Type B pancreatic cell (in vitro differentiated cells): ENCODE measurements at regions not wholly inside any gene's neighbourhood (a gene's known extent, or its start where the extent isn't known, plus 50 kb on each side); places are given as distances from the start of the nearest gene placed in this dataset.

Experiments
- DNase-seq: peaks from one replicate; pipeline ENCODE4 v3.0.0; 2021; ENCODE audit warnings: mixed read lengths; ENCODE audit not compliant: unreplicated experiment; ENCODE audit errors: extremely low spot score
- H3K27ac Mint-ChIP-seq: 2 replicates; pipeline ENCODE4 v1.8.0; 2021; ENCODE audit warnings: mild to moderate bottlenecking, mixed read lengths
- H3K27me3 Mint-ChIP-seq: 2 replicates; pipeline ENCODE4 v1.8.0; 2021; ENCODE audit warnings: mixed read lengths
- H3K36me3 Mint-ChIP-seq: 2 replicates; pipeline ENCODE4 v1.8.0; 2021; ENCODE audit warnings: mixed read lengths
- H3K4me1 Mint-ChIP-seq: one replicate; pipeline ENCODE4 v1.8.0; 2021; ENCODE audit warnings: mixed read lengths; ENCODE audit not compliant: unreplicated experiment
- H3K4me3 Mint-ChIP-seq: 2 replicates; pipeline ENCODE4 v1.8.0; 2021; ENCODE audit warnings: mild to moderate bottlenecking, mixed read lengths
- H3K9me3 Mint-ChIP-seq: 2 replicates; pipeline ENCODE4 v1.8.0; 2021; ENCODE audit warnings: mixed read lengths
- TF ChIP-seq, protein P1 (sequence below): fragments of 200-600 bp; sonication (generic); conservative IDR thresholded peaks from 2 replicates; pipeline ENCODE4 v1.5.0; 2021; ENCODE audit warnings: antibody characterized with exemption, mild to moderate bottlenecking

DNA sequence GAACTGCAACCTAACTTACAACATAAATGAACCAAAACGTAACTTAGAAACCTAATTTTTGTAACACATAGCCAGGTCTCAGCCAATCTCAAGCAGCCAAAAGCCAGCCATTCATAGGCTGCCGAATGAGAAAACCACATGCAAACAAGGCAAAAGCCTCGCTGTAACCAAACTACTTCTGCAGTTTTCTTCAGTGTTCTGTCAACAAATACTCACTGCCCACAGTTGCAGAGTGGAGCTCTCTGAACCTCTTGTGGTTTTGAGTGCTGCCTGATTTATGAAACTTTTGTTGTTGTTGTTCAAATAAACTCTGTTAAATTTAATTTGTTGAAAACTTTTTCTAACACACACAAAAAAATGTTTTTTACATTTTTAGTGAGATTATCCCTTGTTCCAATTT lies 251.2 kb downstream of the PAPSS1 start:
- Mint-ChIP-seq H3K27ac (no peak overlapping the region), H3K4me1 (no peaks in the 10 kb centered on the region), H3K9me3 (no peaks in the 10 kb centered on the region), H3K36me3 (no peaks in the 10 kb centered on the region), H3K4me3 (no peak overlapping the region), H3K27me3 (no peaks in the 10 kb centered on the region)
- no peak for DNase-seq
- TF ChIP-seq, protein P1, sequence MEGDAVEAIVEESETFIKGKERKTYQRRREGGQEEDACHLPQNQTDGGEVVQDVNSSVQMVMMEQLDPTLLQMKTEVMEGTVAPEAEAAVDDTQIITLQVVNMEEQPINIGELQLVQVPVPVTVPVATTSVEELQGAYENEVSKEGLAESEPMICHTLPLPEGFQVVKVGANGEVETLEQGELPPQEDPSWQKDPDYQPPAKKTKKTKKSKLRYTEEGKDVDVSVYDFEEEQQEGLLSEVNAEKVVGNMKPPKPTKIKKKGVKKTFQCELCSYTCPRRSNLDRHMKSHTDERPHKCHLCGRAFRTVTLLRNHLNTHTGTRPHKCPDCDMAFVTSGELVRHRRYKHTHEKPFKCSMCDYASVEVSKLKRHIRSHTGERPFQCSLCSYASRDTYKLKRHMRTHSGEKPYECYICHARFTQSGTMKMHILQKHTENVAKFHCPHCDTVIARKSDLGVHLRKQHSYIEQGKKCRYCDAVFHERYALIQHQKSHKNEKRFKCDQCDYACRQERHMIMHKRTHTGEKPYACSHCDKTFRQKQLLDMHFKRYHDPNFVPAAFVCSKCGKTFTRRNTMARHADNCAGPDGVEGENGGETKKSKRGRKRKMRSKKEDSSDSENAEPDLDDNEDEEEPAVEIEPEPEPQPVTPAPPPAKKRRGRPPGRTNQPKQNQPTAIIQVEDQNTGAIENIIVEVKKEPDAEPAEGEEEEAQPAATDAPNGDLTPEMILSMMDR: no peak

DNA sequence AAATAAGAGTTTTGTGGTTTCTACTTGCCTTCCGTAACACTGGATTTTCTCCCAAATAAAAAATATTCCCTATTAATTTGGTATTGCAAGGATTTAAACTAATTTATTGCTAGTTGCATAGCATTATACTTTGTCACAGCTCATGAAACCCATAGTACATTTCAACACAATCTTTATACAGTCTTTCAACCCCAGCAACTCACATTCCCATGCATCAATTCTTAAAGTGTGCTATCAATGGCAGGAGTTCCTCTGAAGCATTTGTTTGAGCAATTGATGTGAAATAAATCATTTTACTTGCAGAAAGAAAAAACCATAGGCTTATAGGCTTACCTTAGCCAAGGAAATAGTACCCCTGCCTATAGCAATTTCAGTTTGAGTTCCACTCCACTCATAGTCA lies 251.9 kb downstream of the PAPSS1 start:
- Mint-ChIP-seq H3K27ac (no peak overlapping the region), H3K4me3 (no peak overlapping the region), H3K9me3 (no peaks in the 10 kb centered on the region), H3K36me3 (no peaks in the 10 kb centered on the region), H3K27me3 (no peaks in the 10 kb centered on the region), H3K4me1 (no peaks in the 10 kb centered on the region)
- no peak for DNase-seq
- TF ChIP-seq, protein P1: no peak

DNA sequence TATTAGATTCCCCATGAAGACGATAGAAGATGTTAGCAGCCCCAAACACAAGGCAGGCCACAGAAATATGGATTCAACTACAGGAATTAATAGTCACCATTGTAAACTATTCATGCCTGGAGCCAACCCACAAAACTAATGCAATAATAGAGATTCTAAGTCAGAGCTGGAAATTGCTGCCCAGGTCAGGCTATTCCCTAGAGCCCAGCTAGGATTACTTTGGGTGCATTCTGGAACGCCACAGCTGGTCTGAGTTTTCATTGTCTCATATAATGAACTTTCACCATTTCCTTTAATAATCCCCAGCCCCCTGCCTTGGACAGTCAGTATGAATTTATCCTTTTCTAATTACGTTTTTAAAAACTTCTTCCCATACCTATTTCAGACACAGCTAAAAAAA lies 252.6 kb downstream of the PAPSS1 start:
- TF ChIP-seq, protein P1: no peak
- no peak for DNase-seq
- no peak overlapping the region for H3K4me3 Mint-ChIP-seq
- no peaks in the 10 kb centered on the region for H3K36me3 Mint-ChIP-seq
- no peak overlapping the region for H3K27ac Mint-ChIP-seq
- no peaks in the 10 kb centered on the region for H3K27me3 Mint-ChIP-seq
- H3K9me3 Mint-ChIP-seq: no peaks in the 10 kb centered on the region
- H3K4me1 Mint-ChIP-seq: no peaks in the 10 kb centered on the region

DNA sequence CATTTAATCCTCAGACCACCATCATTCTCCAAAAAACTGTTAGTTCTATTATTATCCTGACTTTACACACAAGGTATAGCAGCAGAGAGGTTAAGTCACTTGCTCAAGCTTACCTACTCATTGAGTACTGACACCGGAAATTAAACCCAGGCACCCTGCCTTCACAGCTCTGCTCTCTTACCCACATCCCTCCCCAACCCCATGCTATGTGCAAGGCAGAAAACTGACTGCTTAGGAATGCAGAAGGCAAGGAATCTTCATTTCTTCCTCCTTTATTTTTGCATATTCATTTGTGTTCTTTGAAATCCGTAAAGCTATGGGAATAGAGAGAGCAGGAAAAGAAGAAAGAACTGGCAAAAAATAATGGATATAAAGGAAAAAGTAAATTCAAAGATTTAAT lies 261.8 kb downstream of the PAPSS1 start:
- H3K4me1 Mint-ChIP-seq: no peaks in the 10 kb centered on the region
- no peaks in the 10 kb centered on the region for H3K27me3 Mint-ChIP-seq
- TF ChIP-seq, protein P1: no peak
- H3K36me3 Mint-ChIP-seq: no peaks in the 10 kb centered on the region
- H3K9me3 Mint-ChIP-seq: peaks cover 8% of the 10 kb centered on the region
- DNase-seq: no peak
- no peak overlapping the region for H3K4me3 Mint-ChIP-seq
- no peak overlapping the region for H3K27ac Mint-ChIP-seq

DNA sequence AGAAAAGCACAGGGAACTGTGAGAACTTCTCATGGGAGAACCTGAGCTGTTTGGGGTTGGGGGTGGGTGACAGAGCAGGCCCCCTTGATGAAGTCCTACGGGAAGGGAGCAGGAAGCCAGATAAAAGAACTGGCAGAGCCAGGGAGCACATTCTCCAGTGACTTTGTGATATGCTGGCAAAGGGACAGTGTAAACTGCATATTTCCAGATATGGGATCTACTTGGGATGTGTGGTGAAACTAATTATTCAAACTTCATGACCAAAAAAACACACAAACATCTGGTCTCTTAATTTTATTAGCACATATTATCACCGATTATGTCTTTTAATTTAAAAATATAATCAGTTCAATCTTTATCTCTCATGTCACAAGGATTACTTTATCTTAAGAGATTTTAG lies 266.0 kb downstream of the PAPSS1 start:
- H3K4me3 Mint-ChIP-seq: no peak overlapping the region
- TF ChIP-seq, protein P1: no peak
- H3K4me1 Mint-ChIP-seq: no peaks in the 10 kb centered on the region
- H3K9me3 Mint-ChIP-seq: no peaks in the 10 kb centered on the region
- DNase-seq: no peak
- no peaks in the 10 kb centered on the region for H3K27me3 Mint-ChIP-seq
- H3K27ac Mint-ChIP-seq: no peak overlapping the region
- no peaks in the 10 kb centered on the region for H3K36me3 Mint-ChIP-seq
